Hepatocyte (in vitro differentiated cells): ENCODE measurements at regions not wholly inside any gene's neighbourhood (a gene's known extent, or its start where the extent isn't known, plus 50 kb on each side); places are given as distances from the start of the nearest gene placed in this dataset.

Experiments used
- DNase-seq: peaks from one replicate; pipeline ENCODE4 v3.0.0-alpha.2; 2016; ENCODE audit warnings: low spot score
- H2AFZ ChIP-seq: fragments of 200-600 bp; sonication (generic); 2 replicates; pipeline ENCODE4 v1.6.0; 2016; ENCODE audit warnings: antibody characterized with exemption, mild to moderate bottlenecking
- H3K27ac ChIP-seq: fragments of 200-600 bp; sonication (generic); 2 replicates; pipeline ENCODE4 v1.5.1; 2016; ENCODE audit warnings: mild to moderate bottlenecking
- H3K27me3 ChIP-seq: fragments of 200-600 bp; sonication (generic); 2 replicates; pipeline ENCODE4 v1.6.1; 2016
- H3K36me3 ChIP-seq: fragments of 200-600 bp; sonication (generic); replicated peaks from 2 replicates; pipeline ENCODE4 v1.5.1; 2016; ENCODE audit warnings: low read depth; ENCODE audit not compliant: insufficient read depth
- H3K4me1 ChIP-seq: fragments of 200-600 bp; sonication (generic); 2 replicates; pipeline ENCODE4 v1.5.1; 2016; ENCODE audit warnings: mild to moderate bottlenecking, moderate library complexity; ENCODE audit not compliant: insufficient read depth
- H3K4me2 ChIP-seq: fragments of 200-600 bp; sonication (generic); 2 replicates; pipeline ENCODE4 v1.6.0; 2016
- H3K4me3 ChIP-seq: fragments of 200-600 bp; sonication (generic); 2 replicates; pipeline ENCODE4 v1.5.1; 2016; ENCODE audit warnings: mild to moderate bottlenecking
- H3K79me2 ChIP-seq: fragments of 200-600 bp; sonication (generic); 2 replicates; pipeline ENCODE4 v1.6.0; 2017; ENCODE audit warnings: mild to moderate bottlenecking
- H3K9me2 ChIP-seq: fragments of 200-600 bp; sonication (generic); replicated peaks from 2 replicates; pipeline ENCODE4 v1.6.0; 2017; ENCODE audit warnings: mild to moderate bottlenecking; ENCODE audit not compliant: insufficient read depth
- H3K9me3 ChIP-seq: fragments of 200-600 bp; sonication (generic); 2 replicates; pipeline ENCODE4 v1.5.1; 2016; ENCODE audit warnings: low read depth, mild to moderate bottlenecking
- H4K20me1 ChIP-seq: fragments of 200-600 bp; sonication (generic); 2 replicates; pipeline ENCODE4 v1.6.0; 2016; ENCODE audit warnings: mild to moderate bottlenecking; ENCODE audit not compliant: insufficient read depth, poor library complexity, severe bottlenecking
- CTCF ChIP-seq: fragments of 200-600 bp; sonication (generic); IDR thresholded peaks from 2 replicates; pipeline ENCODE4 v1.5.1; 2016; ENCODE audit warnings: antibody characterized with exemption, mild to moderate bottlenecking; ENCODE audit not compliant: poor library complexity
- EZH2 ChIP-seq: fragments of 200-600 bp; sonication (generic); IDR thresholded peaks from 2 replicates; pipeline ENCODE4 v1.6.1; 2016; ENCODE audit warnings: antibody characterized with exemption, mild to moderate bottlenecking, borderline replicate concordance
- EZH2phosphoT487 ChIP-seq: fragments of 200-600 bp; sonication (generic); IDR thresholded peaks from one replicate; pipeline ENCODE4 v1.6.1; 2018; ENCODE audit warnings: antibody characterized with exemption, mild to moderate bottlenecking, low read depth, moderate library complexity; ENCODE audit not compliant: unreplicated experiment, severe bottlenecking
- WGBS: methylation state at CpG from one replicate; pipeline ENCODE4 v1.1.6; 2016; ENCODE audit warnings: low lambda C conversion rate; ENCODE audit errors: missing lambda C conversion rate; 5-methylcytosine and 5-hydroxymethylcytosine counted together

- Histone ChIP-seq H3K9me3 (no peaks in the 10 kb centered on the region), H3K4me1 (no peaks in the 10 kb centered on the region), H3K4me2 (no peak overlapping the region), H4K20me1 (no peaks in the 10 kb centered on the region), H3K36me3 (no peaks in the 10 kb centered on the region), H3K79me2 (no peaks in the 10 kb centered on the region), H3K4me3 (no peak overlapping the region), H2AFZ (no peak overlapping the region), H3K27ac (no peak overlapping the region), H3K9me2 (no peaks in the 10 kb centered on the region), H3K27me3 (no peaks in the 10 kb centered on the region)
- no peak for TF ChIP-seq CTCF
- TF ChIP-seq EZH2, result no peak
- no peak for TF ChIP-seq EZH2phosphoT487
- 84% methylated on average over 21 of the region's 25 CpGs for WGBS
- no peak for DNase-seq
These were observed 319.8 kb downstream of the ALG10 start for GRCh38 chr12:34342048-34342447.

GRCh38 chr12:34343345-34343744 lies 321.0 kb downstream of the ALG10 start:
- Histone ChIP-seq H3K27me3 (no peaks in the 10 kb centered on the region), H3K9me3 (no peaks in the 10 kb centered on the region), H3K36me3 (no peaks in the 10 kb centered on the region), H3K27ac (no peak overlapping the region), H3K79me2 (no peaks in the 10 kb centered on the region), H3K9me2 (no peaks in the 10 kb centered on the region), H3K4me2 (no peak overlapping the region), H4K20me1 (no peaks in the 10 kb centered on the region), H3K4me1 (no peaks in the 10 kb centered on the region), H3K4me3 (no peak overlapping the region), H2AFZ (no peak overlapping the region)
- no peak for DNase-seq
- WGBS, result 95% methylated on average over 22 of the region's 22 CpGs
- TF ChIP-seq EZH2phosphoT487, result no peak
- no peak for TF ChIP-seq CTCF
- no peak for TF ChIP-seq EZH2

- H3K36me3 ChIP-seq, result no peaks in the 10 kb centered on the region
- TF ChIP-seq EZH2phosphoT487 (no peak), EZH2 (no peak), CTCF (no peak)
- H3K27me3 ChIP-seq, result no peaks in the 10 kb centered on the region
- WGBS, result 90% methylated on average over 22 of the region's 25 CpGs
- no peak overlapping the region for H3K4me3 ChIP-seq
- H3K4me1 ChIP-seq, result no peaks in the 10 kb centered on the region
- no peaks in the 10 kb centered on the region for H3K9me3 ChIP-seq
- H4K20me1 ChIP-seq, result no peaks in the 10 kb centered on the region
- H3K27ac ChIP-seq, result no peak overlapping the region
- DNase-seq, result no peak
- H2AFZ ChIP-seq, result no peak overlapping the region
- no peaks in the 10 kb centered on the region for H3K9me2 ChIP-seq
- H3K4me2 ChIP-seq, result no peak overlapping the region
- no peaks in the 10 kb centered on the region for H3K79me2 ChIP-seq
These were observed 321.5 kb downstream of the ALG10 start for GRCh38 chr12:34343766-34344165.

- Histone ChIP-seq H3K4me1 (no peaks in the 10 kb centered on the region), H3K36me3 (no peaks in the 10 kb centered on the region), H4K20me1 (no peaks in the 10 kb centered on the region), H3K9me3 (no peaks in the 10 kb centered on the region), H3K27ac (no peak overlapping the region), H3K9me2 (no peaks in the 10 kb centered on the region), H3K79me2 (no peaks in the 10 kb centered on the region), H3K4me3 (no peak overlapping the region), H3K27me3 (no peaks in the 10 kb centered on the region), H2AFZ (no peak overlapping the region), H3K4me2 (no peak overlapping the region)
- 80% methylated on average over 31 of the region's 37 CpGs for WGBS
- TF ChIP-seq EZH2 (no peak), CTCF (no peak)
- no peak for DNase-seq
These were observed 322.7 kb downstream of the ALG10 start for GRCh38 chr12:34344851-34345522.
